GM19238 (cell line): ENCODE measurements at regions not wholly inside any gene's neighbourhood (a gene's known extent, or its start where the extent isn't known, plus 50 kb on each side); places are given as distances from the start of the nearest gene placed in this dataset.

Experiments used
- DNase-seq: peaks from one replicate; pipeline ENCODE4 v3.0.0; 2011; ENCODE audit warnings: low spot score; ENCODE audit not compliant: insufficient read length

DNA sequence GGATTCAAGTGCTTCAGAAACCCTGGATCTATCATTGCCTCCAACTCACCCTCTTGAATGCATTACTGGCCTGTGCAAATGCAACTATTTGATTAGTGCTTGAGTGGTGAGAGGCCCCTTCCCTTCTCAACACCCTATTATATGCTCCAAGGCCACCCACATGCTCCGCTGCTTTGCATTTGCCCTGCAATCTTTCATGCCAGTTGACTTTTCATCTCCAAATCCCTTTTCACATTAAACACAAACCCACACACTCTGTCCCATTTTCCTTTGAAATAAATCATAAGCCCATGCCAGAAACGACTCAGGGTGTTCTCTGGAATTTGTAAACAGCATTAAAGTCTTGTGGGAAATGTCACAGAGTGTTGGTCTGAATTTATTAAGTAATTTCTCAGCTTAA is 78.9 kb upstream of the CTTNBP2NL start:
- no peak for DNase-seq

- DNase-seq, result no peak
Observed at GRCh38 chr1:112317611-112318062, 78.4 kb upstream of the CTTNBP2NL start.

GRCh38 chr1:112318263-112318662 is 77.8 kb upstream of the CTTNBP2NL start:
- no peak for DNase-seq

DNA sequence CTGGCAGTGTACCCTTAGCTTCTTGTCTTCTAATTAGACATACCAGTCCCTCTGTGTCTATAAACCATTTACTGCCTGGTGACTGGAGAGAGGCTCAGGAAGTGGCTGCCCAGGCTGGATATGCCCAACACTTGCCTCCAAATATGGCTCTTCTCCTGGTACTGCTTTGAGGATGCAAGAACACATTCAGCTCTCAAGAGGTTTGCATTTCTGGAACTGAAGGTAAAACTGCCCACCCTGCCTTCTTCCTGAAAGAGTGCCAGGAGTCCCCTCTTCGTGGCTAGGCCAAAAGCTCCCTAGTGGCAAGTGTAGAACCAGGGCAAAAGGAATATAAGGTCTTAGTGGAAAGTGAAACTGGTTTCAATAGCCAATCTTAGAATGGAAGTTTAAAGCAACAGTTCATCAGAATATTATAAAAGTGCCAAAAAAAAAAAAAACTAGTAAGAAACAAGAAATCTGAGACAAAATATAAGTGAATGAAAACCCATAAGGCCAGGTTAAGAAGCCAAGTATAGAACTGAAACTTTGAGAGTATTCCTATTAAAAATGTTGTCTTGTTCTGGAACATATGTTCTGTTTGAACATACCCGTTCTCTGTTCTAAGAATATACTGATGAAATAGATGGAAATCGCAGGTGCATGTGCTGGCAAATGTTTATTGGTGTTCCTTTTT is 77.2 kb upstream of the CTTNBP2NL start:
- no peak for DNase-seq

DNA sequence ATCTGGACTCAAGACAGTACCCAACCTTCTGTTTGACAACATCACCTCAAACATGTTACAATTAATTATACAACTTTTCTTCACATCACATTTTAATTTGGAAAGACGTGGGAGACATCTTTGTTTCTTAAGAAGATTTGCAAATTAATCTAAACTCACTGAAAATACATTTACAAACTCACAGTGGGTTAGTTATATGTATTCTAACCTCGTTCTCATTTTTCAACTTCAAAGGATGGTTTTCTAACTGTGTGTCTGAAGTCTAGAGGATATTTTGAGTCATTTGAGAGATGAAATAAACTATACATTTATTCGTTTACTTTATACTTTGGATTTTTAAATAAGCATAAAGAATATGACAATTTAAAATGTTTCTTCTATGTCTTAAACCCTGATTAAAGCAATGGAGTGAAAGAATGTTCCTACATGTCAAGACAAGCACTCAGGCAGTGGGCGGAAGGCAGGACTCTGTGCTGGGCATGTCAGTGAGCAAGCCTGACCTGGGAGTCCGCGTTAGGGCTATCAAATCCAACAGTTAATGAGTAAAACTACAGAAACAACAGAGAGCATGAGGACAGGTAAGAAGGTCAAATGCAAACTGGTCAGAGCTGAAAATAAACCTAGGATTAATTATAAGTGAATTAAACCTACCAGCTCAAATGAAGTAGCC is 76.5 kb upstream of the CTTNBP2NL start:
- DNase-seq, result no peak

DNA sequence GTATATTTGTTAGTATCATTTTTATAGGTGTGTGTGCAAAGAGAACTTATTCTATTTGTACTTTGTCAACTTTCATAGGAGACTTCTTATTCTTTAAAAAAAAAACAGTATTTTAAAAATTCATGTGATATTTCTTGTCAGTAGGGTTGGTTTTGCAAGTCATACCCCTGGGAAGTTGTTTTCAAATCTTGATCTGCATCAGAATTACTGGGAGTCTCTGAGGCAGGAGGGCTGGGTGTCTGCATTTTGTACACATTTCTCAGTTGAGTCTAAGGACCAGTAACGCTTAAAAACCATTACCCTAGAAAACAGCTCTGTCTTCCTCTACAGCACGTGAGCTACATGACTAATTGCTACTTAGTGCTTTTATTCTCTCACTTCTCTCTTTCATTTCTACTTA is 76.0 kb upstream of the CTTNBP2NL start:
- no peak for DNase-seq

GRCh38 chr1:112322018-112322417 is 74.0 kb upstream of the CTTNBP2NL start:
- DNase-seq, result no peak

DNA sequence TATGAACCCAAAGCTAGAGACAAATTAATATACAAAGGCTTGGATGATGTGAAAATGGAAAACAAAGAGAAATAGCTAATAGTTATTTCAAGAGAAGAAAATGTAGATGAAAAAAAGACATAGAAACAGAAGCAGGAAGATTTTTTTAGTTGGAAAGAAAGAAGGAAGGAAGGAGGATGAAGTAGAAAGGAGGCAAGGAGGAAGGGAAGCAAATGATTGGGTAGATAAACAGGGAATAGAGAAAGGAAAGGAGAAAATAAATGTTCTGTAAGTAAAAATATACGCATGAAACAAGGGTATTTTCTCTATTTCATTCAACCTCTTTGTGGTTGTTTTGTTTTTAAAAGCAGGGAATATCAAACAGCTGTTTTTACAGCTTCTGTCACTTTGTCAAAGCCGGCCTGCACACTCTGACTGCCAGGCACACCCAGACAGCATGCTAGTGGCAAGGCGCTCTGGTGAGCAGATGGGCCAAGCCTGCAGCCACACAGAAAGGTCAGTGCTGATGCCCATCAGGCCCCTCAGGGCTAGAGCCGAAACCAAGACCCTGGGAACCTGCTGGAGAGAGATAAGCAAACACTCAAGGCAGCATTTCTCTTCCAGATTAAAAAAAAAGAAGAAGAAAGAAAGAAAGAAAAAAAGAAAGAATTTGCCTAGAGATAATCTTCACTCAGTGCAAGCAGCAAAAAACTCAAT is 72.9 kb upstream of the CTTNBP2NL start:
- DNase-seq, result no peak

DNA sequence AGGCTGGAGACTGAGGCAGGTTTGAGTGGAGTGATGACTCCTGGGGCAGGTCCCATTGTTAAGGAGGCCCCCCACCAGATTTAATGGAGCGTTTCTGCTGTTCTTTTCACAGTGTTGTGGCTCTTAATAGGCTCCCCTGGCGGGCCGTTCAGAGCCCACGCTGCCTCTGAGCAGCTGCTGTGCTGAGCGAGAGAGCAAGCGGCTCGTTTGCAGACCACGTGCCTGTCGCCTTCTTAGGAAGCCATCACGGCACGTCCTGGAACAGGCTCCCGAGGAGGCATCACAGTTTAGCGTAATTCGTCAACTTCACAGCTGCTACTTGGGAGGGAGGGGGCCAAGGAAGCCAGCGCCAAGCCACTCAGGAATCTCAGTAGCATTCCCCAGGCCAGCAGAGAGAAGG is 70.5 kb upstream of the CTTNBP2NL start:
- no peak for DNase-seq

GRCh38 chr1:112328600-112328999 is 67.4 kb upstream of the CTTNBP2NL start:
- no peak for DNase-seq

DNA sequence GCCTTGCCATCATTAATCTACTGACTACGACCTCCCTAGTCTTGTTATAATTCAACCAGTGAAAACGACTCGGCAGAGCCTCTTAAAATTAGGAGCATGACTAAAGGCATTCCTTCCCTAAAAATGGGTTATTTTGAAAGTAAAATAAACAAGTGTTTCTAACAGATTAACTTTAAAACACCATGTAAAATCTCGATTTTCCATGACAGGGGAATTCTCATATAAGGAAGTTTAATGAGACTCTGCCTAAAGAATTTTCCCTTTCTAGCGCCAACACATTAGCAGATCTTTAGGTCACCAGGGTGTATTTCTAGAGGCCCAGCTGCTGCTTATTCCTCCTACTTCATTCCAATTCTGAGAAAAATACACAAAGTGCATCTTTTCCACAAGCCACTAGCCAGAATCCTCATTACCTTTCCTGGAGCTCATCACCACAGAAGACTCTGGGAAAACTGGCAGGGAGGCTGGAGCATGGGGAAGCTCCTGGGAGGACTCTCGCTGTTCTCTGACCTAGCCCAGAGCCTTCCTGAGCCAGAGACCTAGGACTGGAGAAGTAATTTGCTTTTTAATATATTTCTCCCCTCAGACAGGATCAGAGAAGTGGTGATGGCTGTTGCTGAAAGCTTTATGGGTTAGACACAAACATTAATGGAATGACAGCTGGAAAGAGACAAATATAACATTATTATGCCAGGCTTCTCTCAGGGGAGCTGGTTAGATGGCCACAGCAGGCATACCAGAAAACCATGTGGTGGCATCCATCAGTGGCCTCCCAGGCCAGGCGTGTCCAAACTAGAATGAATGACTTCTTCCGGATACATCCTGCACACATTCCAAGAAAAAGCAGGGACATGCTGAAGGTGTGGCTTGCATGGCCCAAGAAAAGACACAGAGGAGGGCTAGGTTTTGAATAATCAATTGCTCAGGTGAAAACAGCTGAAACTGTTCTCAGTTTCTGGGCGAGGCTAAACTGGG is 63.6 kb upstream of the CTTNBP2NL start:
- no peak for DNase-seq

DNA sequence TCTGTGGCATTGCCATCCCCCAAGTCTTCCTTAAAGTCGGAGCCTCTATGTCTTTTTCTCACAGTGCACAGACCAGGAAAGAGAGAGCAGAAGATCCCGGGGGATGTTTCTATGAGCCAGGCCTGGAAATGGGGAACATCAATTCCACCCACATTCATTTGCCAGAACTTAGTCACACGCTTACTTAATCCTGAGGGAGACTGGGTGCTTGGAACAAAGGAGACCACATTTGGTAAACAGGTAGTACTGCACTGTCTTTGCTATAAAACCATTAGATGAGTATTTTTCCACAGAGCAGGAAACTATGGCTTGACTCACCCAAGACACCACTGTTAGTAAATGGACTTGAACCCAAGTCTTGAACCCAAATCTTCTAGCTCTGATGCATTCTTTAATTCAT is 60.7 kb upstream of the CTTNBP2NL start:
- DNase-seq, result no peak

DNA sequence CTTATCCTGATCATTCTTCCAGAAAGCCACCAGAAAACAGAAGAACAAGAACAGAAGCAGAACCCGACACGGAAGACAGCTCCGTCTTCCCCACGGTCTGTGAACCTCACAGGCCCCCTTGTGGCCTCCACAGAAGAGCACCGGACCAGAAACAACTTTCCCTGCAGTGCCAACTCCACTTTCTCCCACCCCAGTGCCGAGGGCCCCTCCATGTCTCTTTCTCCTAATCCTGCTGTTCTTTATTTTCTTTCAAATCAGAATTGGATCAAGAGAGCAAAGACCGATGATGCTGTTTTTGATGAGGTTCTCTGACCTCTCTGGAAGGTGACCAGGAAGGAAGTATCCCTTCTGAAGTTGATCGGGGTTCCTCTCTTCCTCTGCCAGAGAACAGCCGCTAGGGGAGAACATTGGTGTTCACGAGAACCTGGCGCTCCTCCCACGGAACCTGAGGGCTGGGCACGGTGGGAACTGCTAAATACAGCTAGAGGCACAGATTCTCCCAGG is 58.9 kb upstream of the CTTNBP2NL start:
- no peak for DNase-seq

DNA sequence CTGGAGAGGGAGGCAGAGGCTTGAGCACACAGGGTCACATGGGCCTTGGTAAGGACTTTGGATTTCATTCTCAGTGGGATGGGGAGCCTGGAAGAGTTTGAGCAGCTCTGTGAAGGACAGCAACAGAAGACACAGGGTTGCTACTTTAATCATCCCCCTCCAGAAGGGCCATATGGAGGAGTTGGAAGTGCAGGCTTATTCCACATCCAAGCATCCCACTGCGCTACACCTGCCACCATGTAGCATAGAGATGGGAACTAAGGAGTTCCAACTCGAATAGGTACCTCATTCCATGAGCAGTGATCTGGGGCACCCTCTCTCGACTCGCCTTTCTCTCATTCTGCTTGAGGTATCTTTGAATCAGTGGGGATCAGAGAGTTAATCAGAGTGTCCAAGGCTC is 54.0 kb upstream of the CTTNBP2NL start:
- DNase-seq, result no peak

DNA sequence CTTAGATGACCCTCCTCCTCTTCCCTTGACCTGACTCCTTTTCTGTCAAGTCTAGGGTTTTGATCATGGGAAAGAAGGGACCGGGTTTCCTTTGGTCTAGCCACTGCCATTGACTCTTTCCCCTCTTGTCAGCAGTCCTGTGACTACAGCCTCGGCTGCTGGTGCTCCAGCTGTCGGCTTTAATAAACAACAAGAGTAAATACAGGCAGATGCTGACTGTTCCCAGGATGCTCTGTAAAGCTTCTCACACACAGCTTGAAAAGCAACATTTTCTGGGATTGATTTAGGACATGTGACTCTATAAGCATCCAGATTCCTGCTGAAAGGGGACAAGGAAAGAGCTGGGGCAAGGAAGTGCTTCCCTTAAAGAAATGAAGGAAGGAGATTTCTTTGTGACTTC is 53.5 kb upstream of the CTTNBP2NL start:
- no peak for DNase-seq

GRCh38 chr1:112344754-112345423 is 51.1 kb upstream of the CTTNBP2NL start:
- no peak for DNase-seq
